Skeletal muscle cell (primary cell): ENCODE measurements at regions not wholly inside any gene's neighbourhood (a gene's known extent, or its start where the extent isn't known, plus 50 kb on each side); places are given as distances from the start of the nearest gene placed in this dataset.
"Not testable (repeated sequence)": the region's sequence is repeated elsewhere in the genome, so short reads cannot be mapped to it uniquely, and the experiment has no call there.

Experiments used
- DNase-seq: peaks from one replicate; pipeline ENCODE4 v3.0.0-alpha.2; 2010; ENCODE audit warnings: low read depth
- H3K4me3 ChIP-seq: 2 replicates; pipeline ENCODE4 v1.5.1; 2011; ENCODE audit warnings: low read depth, mild to moderate bottlenecking, control low read depth, low read length, moderate library complexity

- DNase-seq: no peak
- no peak overlapping the region for H3K4me3 ChIP-seq
Observed at GRCh38 chr1:245041058-245041698, 113.6 kb upstream of the KIF26B start.

- no peak overlapping the region for H3K4me3 ChIP-seq
- no peak for DNase-seq
Observed at GRCh38 chr1:245039196-245039595, 115.6 kb upstream of the KIF26B start.

GRCh38 chr1:245036102-245036501 lies 118.7 kb upstream of the KIF26B start:
- no peak overlapping the region for H3K4me3 ChIP-seq
- no peak for DNase-seq

GRCh38 chr1:245031041-245031440 lies 123.7 kb upstream of the KIF26B start:
- DNase-seq: no peak
- no peak overlapping the region for H3K4me3 ChIP-seq

GRCh38 chr1:245026247-245026646 lies 128.5 kb upstream of the KIF26B start:
- no peak for DNase-seq

GRCh38 chr1:245025525-245025924 lies 129.3 kb upstream of the KIF26B start:
- no peak overlapping the region for H3K4me3 ChIP-seq
- DNase-seq: no peak

More at GRCh38 chr1:245026247-245026646, 128.5 kb upstream of the KIF26B start:
- no peak overlapping the region for H3K4me3 ChIP-seq

GRCh38 chr1:245023222-245023621 lies 131.6 kb upstream of the KIF26B start:
- no peak for DNase-seq
- no peak overlapping the region for H3K4me3 ChIP-seq

GRCh38 chr1:245019910-245020486 lies 134.8 kb upstream of the KIF26B start:
- H3K4me3 ChIP-seq: no peak overlapping the region
- no peak for DNase-seq

GRCh38 chr1:245016700-245017099 lies 138.1 kb upstream of the KIF26B start:
- no peak for DNase-seq

GRCh38 chr1:245015031-245015430 lies 139.8 kb upstream of the KIF26B start:
- no peak for DNase-seq
- H3K4me3 ChIP-seq: no peak overlapping the region

More at GRCh38 chr1:245016700-245017099, 138.1 kb upstream of the KIF26B start:
- no peak overlapping the region for H3K4me3 ChIP-seq

GRCh38 chr1:245014247-245015029 lies 140.3 kb upstream of the KIF26B start:
- DNase-seq: no peak
- no peak overlapping the region for H3K4me3 ChIP-seq

GRCh38 chr1:245010018-245010614 lies 144.7 kb upstream of the KIF26B start:
- DNase-seq: no peak
- no peak overlapping the region for H3K4me3 ChIP-seq

GRCh38 chr1:245008761-245009160 lies 144.4 kb upstream of the HNRNPU start:
- DNase-seq: no peak
- H3K4me3 ChIP-seq: no peak overlapping the region

- DNase-seq: no peak
- no peak overlapping the region for H3K4me3 ChIP-seq
Observed at GRCh38 chr1:245007852-245008251, 143.5 kb upstream of the HNRNPU start.

- DNase-seq: no peak
- H3K4me3 ChIP-seq: no peak overlapping the region
Observed at GRCh38 chr1:245003246-245003645, 138.9 kb upstream of the HNRNPU start.

- no peak for DNase-seq
- no peak overlapping the region for H3K4me3 ChIP-seq
Observed at GRCh38 chr1:245001252-245001651, 136.9 kb upstream of the HNRNPU start.

- no peak for DNase-seq
- no peak overlapping the region for H3K4me3 ChIP-seq
Observed at GRCh38 chr1:245000872-245001188, 136.5 kb upstream of the HNRNPU start.

- not testable (repeated sequence) for H3K4me3 ChIP-seq, DNase-seq
Observed at GRCh38 chr1:244999644-245000043, 135.3 kb upstream of the HNRNPU start.

- no peak overlapping the region for H3K4me3 ChIP-seq
- DNase-seq: no peak
Observed at GRCh38 chr1:244998717-244999346, 134.5 kb upstream of the HNRNPU start.
